SJCRH30 (cell line): ENCODE measurements at regions not wholly inside any gene's neighbourhood (a gene's known extent, or its start where the extent isn't known, plus 50 kb on each side); places are given as distances from the start of the nearest gene placed in this dataset.
A peak's percentile ranks its signal among the peaks of the same experiment; 100 is the strongest.
"Not testable (repeated sequence)": the region's sequence is repeated elsewhere in the genome, so short reads cannot be mapped to it uniquely, and the experiment has no call there.

Source experiments
- DNase-seq, 2 experiments: peaks; one replicate each; pipeline ENCODE4 v3.0.0-alpha.2; 2015 to 2020
- H3K27ac ChIP-seq: fragments of 250-450 bp; sonication (Bioruptor Pico); 2 replicates; pipeline ENCODE4 v1.5.1; 2020; ENCODE audit warnings: mild to moderate bottlenecking, moderate library complexity
- H3K27me3 ChIP-seq: fragments of 250-450 bp; sonication (Bioruptor Pico); 2 replicates; pipeline ENCODE4 v1.5.1; 2020; ENCODE audit warnings: mild to moderate bottlenecking, moderate library complexity
- H3K36me3 ChIP-seq: fragments of 250-450 bp; sonication (Bioruptor Pico); 2 replicates; pipeline ENCODE4 v1.5.1; 2020; ENCODE audit warnings: mild to moderate bottlenecking, moderate library complexity
- H3K4me1 ChIP-seq: fragments of 250-450 bp; sonication (Bioruptor Pico); 2 replicates; pipeline ENCODE4 v1.5.1; 2020; ENCODE audit warnings: mild to moderate bottlenecking, moderate library complexity
- H3K4me3 ChIP-seq: fragments of 250-450 bp; sonication (Bioruptor Pico); 2 replicates; pipeline ENCODE4 v1.5.1; 2020; ENCODE audit warnings: mild to moderate bottlenecking, moderate library complexity
- H3K9me3 ChIP-seq: fragments of 250-450 bp; sonication (Bioruptor Pico); replicated peaks from 2 replicates; pipeline ENCODE4 v1.5.1; 2020; ENCODE audit warnings: mild to moderate bottlenecking, moderate library complexity

- Histone ChIP-seq H3K36me3 (no peaks in the 10 kb centered on the region), H3K9me3 (no peaks in the 10 kb centered on the region), H3K27ac (no peak overlapping the region), H3K4me3 (no peak overlapping the region), H3K4me1 (no peaks in the 10 kb centered on the region), H3K27me3 (no peaks in the 10 kb centered on the region)
- no peak for DNase-seq
Measured at GRCh38 chr3:8156831-8157230, 344.8 kb upstream of the LMCD1 start.

- Histone ChIP-seq H3K9me3 (no peaks in the 10 kb centered on the region), H3K4me1 (no peaks in the 10 kb centered on the region), H3K36me3 (no peaks in the 10 kb centered on the region), H3K27ac (no peak overlapping the region), H3K27me3 (no peaks in the 10 kb centered on the region), H3K4me3 (no peak overlapping the region)
- no peak for DNase-seq
Measured at GRCh38 chr3:8157640-8158039, 344.0 kb upstream of the LMCD1 start.

- H3K4me3 ChIP-seq: no peak overlapping the region
- no peak for DNase-seq
- no peaks in the 10 kb centered on the region for H3K36me3 ChIP-seq
- H3K27ac ChIP-seq: no peak overlapping the region
- no peaks in the 10 kb centered on the region for H3K27me3 ChIP-seq
- H3K4me1 ChIP-seq: no peaks in the 10 kb centered on the region
- H3K9me3 ChIP-seq: no peaks in the 10 kb centered on the region
Measured at GRCh38 chr3:8164145-8164544, 337.5 kb upstream of the LMCD1 start.

GRCh38 chr3:8166014-8166413, 335.6 kb upstream of the LMCD1 start:
- Histone ChIP-seq H3K27ac (no peak overlapping the region), H3K4me3 (no peak overlapping the region), H3K27me3 (peaks cover 6% of the 10 kb centered on the region; the same call in 1 of the 2 replicates), H3K4me1 (no peaks in the 10 kb centered on the region), H3K9me3 (no peaks in the 10 kb centered on the region), H3K36me3 (no peaks in the 10 kb centered on the region)
- DNase-seq: no peak

- no peaks in the 10 kb centered on the region for H3K36me3 ChIP-seq
- H3K27ac ChIP-seq: no peak overlapping the region
- no peak overlapping the region for H3K4me3 ChIP-seq
- no peaks in the 10 kb centered on the region for H3K4me1 ChIP-seq
- peaks cover 25% of the 10 kb centered on the region; the same call in 1 of the 2 replicates for H3K27me3 ChIP-seq
- DNase-seq: no peak
- H3K9me3 ChIP-seq: no peaks in the 10 kb centered on the region
Measured at GRCh38 chr3:8170971-8171508, 330.6 kb upstream of the LMCD1 start.

- Histone ChIP-seq H3K4me3 (no peak overlapping the region), H3K27ac (no peak overlapping the region), H3K36me3 (no peaks in the 10 kb centered on the region), H3K27me3 (peaks cover 25% of the 10 kb centered on the region; the same call in 1 of the 2 replicates), H3K9me3 (no peaks in the 10 kb centered on the region), H3K4me1 (no peaks in the 10 kb centered on the region)
- no peak for DNase-seq
Measured at GRCh38 chr3:8173892-8174291, 327.7 kb upstream of the LMCD1 start.

- H3K9me3 ChIP-seq, H3K27ac ChIP-seq, H3K4me3 ChIP-seq, H3K4me1 ChIP-seq, H3K36me3 ChIP-seq: not testable (repeated sequence)
- peaks cover 17% of the 10 kb centered on the region; the same call in 1 of the 2 replicates for H3K27me3 ChIP-seq
- peak in 1 of 2 experiments; percentile 7 for DNase-seq
Measured at GRCh38 chr3:8176759-8177483, 324.7 kb upstream of the LMCD1 start.

- H3K4me3 ChIP-seq, H3K9me3 ChIP-seq, H3K27ac ChIP-seq, DNase-seq, H3K4me1 ChIP-seq, H3K36me3 ChIP-seq: not testable (repeated sequence)
- H3K27me3 ChIP-seq: peaks cover 12% of the 10 kb centered on the region; the same call in 1 of the 2 replicates
Measured at GRCh38 chr3:8178516-8178915, 323.1 kb upstream of the LMCD1 start.

GRCh38 chr3:8182904-8183303, 318.7 kb upstream of the LMCD1 start:
- H3K27ac ChIP-seq: no peak overlapping the region
- no peaks in the 10 kb centered on the region for H3K27me3 ChIP-seq
- DNase-seq: no peak
- H3K36me3 ChIP-seq: no peaks in the 10 kb centered on the region
- H3K4me1 ChIP-seq: no peaks in the 10 kb centered on the region; the same call in 1 of the 2 replicates
- no peak overlapping the region for H3K4me3 ChIP-seq
- no peaks in the 10 kb centered on the region for H3K9me3 ChIP-seq

GRCh38 chr3:8183627-8184026, 318.0 kb upstream of the LMCD1 start:
- no peak for DNase-seq
- Histone ChIP-seq H3K4me3 (no peak overlapping the region), H3K27ac (no peak overlapping the region), H3K4me1 (no peaks in the 10 kb centered on the region; the same call in 1 of the 2 replicates), H3K36me3 (no peaks in the 10 kb centered on the region), H3K27me3 (no peaks in the 10 kb centered on the region), H3K9me3 (no peaks in the 10 kb centered on the region)

GRCh38 chr3:8186213-8186612, 315.4 kb upstream of the LMCD1 start:
- Histone ChIP-seq H3K27ac (no peak overlapping the region), H3K36me3 (no peaks in the 10 kb centered on the region), H3K4me3 (no peak overlapping the region), H3K9me3 (no peaks in the 10 kb centered on the region), H3K4me1 (no peaks in the 10 kb centered on the region; the same call in 1 of the 2 replicates), H3K27me3 (no peaks in the 10 kb centered on the region)
- no peak for DNase-seq

- no peak for DNase-seq
- no peak overlapping the region for H3K4me3 ChIP-seq
- H3K27me3 ChIP-seq: no peaks in the 10 kb centered on the region
- H3K36me3 ChIP-seq: no peaks in the 10 kb centered on the region
- no peak overlapping the region for H3K27ac ChIP-seq
- H3K9me3 ChIP-seq: no peaks in the 10 kb centered on the region
- H3K4me1 ChIP-seq: no peaks in the 10 kb centered on the region; the same call in 1 of the 2 replicates
Measured at GRCh38 chr3:8187996-8188395, 313.6 kb upstream of the LMCD1 start.

- Histone ChIP-seq H3K4me1 (no peaks in the 10 kb centered on the region; the same call in 1 of the 2 replicates), H3K4me3 (no peak overlapping the region), H3K36me3 (no peaks in the 10 kb centered on the region), H3K27ac (no peak overlapping the region), H3K9me3 (no peaks in the 10 kb centered on the region), H3K27me3 (no peaks in the 10 kb centered on the region)
- no peak for DNase-seq
Measured at GRCh38 chr3:8189051-8189450, 312.6 kb upstream of the LMCD1 start.

GRCh38 chr3:8191406-8191805, 310.2 kb upstream of the LMCD1 start:
- Histone ChIP-seq H3K36me3 (no peaks in the 10 kb centered on the region), H3K4me3 (no peak overlapping the region), H3K4me1 (no peaks in the 10 kb centered on the region; the same call in 1 of the 2 replicates), H3K27ac (no peak overlapping the region), H3K9me3 (no peaks in the 10 kb centered on the region), H3K27me3 (no peaks in the 10 kb centered on the region)
- DNase-seq: no peak

- H3K4me3 ChIP-seq: no peak overlapping the region
- no peak for DNase-seq
- no peaks in the 10 kb centered on the region for H3K4me1 ChIP-seq
- H3K36me3 ChIP-seq: no peaks in the 10 kb centered on the region
- no peak overlapping the region for H3K27ac ChIP-seq
- no peaks in the 10 kb centered on the region for H3K9me3 ChIP-seq
- no peaks in the 10 kb centered on the region for H3K27me3 ChIP-seq
Measured at GRCh38 chr3:8197384-8197783, 304.2 kb upstream of the LMCD1 start.

- H3K9me3 ChIP-seq: 0 out of 2 replicates have a peak, but pooled peaks cover 2% of the 10 kb centered on the region
- DNase-seq: no peak
- no peak overlapping the region for H3K27ac ChIP-seq
- no peaks in the 10 kb centered on the region for H3K4me1 ChIP-seq
- no peak overlapping the region for H3K4me3 ChIP-seq
- no peaks in the 10 kb centered on the region for H3K36me3 ChIP-seq
- H3K27me3 ChIP-seq: no peaks in the 10 kb centered on the region
Measured at GRCh38 chr3:8198605-8199004, 303.0 kb upstream of the LMCD1 start.
